H1 (cell line): ENCODE measurements at regions not wholly inside any gene's neighbourhood (a gene's known extent, or its start where the extent isn't known, plus 50 kb on each side); places are given as distances from the start of the nearest gene placed in this dataset.

Experiments used
- CBX5 ChIP-seq: fragments of 300-800, 300-1000 bp; sonication (generic); IDR thresholded peaks from 2 replicates; pipeline ENCODE4 v1.7.1; 2016; ENCODE audit warnings: antibody characterized with exemption, low read length, low read depth
- CBX8 ChIP-seq: fragments of 300-800, 300-1000 bp; sonication (generic); IDR thresholded peaks from 2 replicates; pipeline ENCODE4 v1.7.1; 2016; ENCODE audit warnings: low read depth, low read length, borderline replicate concordance
- CHD2 ChIP-seq: IDR thresholded peaks from 2 replicates; pipeline ENCODE4 v1.6.1; 2012; ENCODE audit warnings: low read length, improper control_type of control experiment
- E2F6 ChIP-seq: IDR thresholded peaks from 2 replicates; pipeline ENCODE4 v1.6.1; 2012; ENCODE audit warnings: inconsistent platforms
- RFX5 ChIP-seq: IDR thresholded peaks from 2 replicates; pipeline ENCODE4 v1.6.1; 2011; ENCODE audit warnings: low read depth, low read length, improper control_type of control experiment, borderline replicate concordance
- RNF2 ChIP-seq: fragments of 200-900, 300-1000 bp; sonication (generic); IDR thresholded peaks from 2 replicates; pipeline ENCODE4 v1.7.1; 2016; ENCODE audit warnings: borderline replicate concordance, low read depth, mild to moderate bottlenecking, antibody characterized with exemption, low read length; ENCODE audit not compliant: poor library complexity, severe bottlenecking; ENCODE audit errors: missing control alignments

- no peak for TF ChIP-seq E2F6
- TF ChIP-seq CBX5 = no peak
- TF ChIP-seq RNF2 = no peak
- no peak for TF ChIP-seq CHD2
- TF ChIP-seq CBX8 = no peak
- no peak for TF ChIP-seq RFX5
Measured at GRCh38 chr7:79555571-79555970, 102.1 kb upstream of the MAGI2 start (continued).
